GM18909 (cell line): ENCODE measurements at regions not wholly inside any gene's neighbourhood (a gene's known extent, or its start where the extent isn't known, plus 50 kb on each side); places are given as distances from the start of the nearest gene placed in this dataset.

Source experiments
- ATAC-seq: cut with Tn5 transposase; IDR thresholded peaks from one replicate; pipeline ENCODE4 v1.9.1; 2021; ENCODE audit warnings: mild to moderate bottlenecking; ENCODE audit not compliant: unreplicated experiment, poor library complexity

DNA sequence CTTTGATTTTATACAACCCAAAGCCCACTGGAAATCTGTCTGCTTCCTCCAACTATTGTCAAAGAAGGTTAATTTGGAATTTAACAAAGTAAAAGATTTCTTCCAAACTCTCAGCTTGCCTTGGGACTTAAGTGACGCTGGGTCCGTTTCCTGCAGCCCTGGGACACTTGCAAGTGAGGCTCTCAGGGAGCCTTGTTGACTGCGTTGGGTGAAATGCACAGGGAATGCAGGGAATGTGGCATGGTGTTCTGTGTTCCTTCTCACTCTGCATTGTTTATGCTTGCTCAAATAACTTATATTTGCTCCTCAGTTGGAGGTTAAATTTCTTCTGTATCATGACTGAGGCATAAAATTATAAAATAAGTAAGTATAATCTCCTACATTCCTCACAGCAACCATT lies 60.9 kb upstream of the TJP1 start:
- ATAC-seq, result no peak

DNA sequence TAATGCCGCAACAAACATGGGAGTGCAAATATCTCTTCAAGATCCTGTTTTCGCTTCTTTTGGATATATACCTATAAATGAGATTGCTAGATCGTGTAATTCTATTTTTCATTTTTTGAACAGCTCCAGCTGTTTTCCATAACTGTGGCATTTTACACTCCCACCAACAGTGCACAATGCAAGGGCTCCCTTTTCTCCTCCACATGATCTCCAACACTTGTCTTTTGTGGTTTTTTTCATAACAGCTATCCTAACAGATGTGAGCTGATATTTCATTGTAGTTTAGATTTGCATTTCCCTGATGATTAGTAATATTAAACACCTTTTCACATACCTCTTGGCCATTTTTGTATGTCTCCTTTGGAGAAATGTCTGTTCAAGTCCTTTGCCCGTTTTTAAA lies 58.6 kb upstream of the TJP1 start:
- no peak for ATAC-seq

DNA sequence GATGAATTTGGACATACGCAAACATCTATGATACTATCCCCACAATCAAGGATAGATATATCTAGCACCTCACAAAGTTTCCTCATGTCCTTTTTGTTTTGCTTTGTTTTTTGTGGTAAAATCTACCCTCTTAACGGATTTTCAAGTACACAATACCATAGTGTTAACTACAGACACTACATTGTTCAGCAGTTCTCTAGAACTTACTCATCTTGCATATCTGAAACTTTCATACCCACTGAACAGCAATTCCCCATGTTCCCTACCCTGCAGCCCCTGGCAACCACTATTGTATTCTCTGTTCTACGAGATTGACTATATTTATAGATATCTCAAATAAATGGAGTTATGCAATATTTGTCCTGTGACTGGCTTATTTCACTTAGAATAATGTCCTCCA lies 58.1 kb upstream of the TJP1 start:
- ATAC-seq, result no peak

DNA sequence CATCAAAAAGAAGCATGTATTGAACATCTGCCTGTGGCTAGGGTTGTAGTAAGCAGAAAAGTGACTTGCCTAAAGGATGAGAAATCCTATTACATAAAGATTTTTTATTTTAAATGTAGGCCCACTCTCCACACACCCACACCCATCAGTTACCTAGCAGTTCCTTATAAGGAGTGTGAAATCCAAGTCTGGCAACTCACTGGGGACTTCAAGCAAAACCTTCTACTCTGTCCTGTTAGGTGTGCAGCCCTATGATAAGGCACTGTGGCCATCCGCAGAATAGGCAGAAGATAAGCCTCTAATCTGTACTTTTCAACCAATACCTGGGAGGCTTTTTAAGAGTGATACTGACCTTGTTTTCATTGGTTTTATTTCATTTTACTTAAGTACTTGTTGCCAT lies 52.7 kb upstream of the TJP1 start:
- no peak for ATAC-seq

DNA sequence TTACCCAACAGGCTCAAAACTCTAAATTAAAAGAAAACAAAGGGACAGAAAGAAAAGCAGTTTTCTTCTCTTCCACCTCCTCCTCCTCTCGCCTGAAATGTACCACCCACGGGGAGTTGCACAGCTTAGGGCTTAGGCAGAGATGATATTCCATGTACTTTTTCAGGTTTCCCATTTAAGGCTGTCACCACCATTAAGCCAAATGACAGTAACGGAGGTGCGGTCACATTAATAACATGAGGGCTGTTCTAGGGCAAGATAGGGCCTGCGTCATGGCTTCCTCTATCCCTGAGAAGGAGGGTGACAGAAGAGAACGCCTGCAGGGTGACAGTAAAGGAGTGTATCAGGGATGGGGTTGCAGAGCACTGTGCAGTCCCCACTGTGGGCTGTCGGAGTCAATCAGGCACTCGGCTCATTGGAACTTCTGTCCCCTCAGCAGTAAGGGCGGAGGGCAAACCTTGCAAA lies 51.7 kb upstream of the TJP1 start:
- ATAC-seq, result no peak

DNA sequence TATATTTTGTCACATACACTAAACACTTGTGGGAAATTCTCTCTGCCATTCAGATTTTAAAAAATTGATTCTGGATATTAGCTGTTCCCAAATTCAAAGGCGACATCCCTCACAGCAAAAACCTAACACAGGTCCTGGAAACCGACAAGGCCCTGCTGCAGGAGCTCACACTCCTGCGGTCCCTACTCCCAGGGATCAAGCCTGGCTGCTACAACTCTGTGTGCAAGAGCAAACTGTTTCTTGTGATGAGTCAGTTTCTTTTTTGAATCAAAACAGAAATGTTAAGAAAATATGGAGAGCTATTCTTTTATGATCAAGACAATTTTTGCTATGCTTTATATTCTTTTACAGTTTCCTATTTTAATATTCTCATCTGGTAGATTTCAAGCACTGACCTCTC lies 51.0 kb upstream of the TJP1 start:
- ATAC-seq, result no peak

DNA sequence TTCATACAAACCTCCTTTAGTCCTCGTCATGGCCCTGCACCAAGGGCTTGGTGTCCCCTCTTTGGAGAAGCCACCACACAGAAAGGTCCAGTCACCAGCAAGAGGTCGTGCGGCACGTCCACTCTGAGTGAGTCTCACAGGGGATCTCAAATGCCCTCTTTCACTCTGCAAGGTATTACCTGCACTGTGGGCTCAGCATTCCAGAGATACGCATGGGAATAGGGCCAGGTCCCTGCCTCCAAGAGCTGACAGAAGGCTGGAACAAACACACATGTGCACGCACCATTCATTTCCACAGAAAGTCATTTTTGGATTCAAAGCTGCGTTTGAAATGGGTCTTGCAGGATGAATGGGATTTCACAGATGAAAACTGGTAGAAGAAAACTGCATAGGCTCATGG lies 50.4 kb upstream of the TJP1 start:
- no peak for ATAC-seq
